HG03439 (cell line): ENCODE measurements at regions not wholly inside any gene's neighbourhood (a gene's known extent, or its start where the extent isn't known, plus 50 kb on each side); places are given as distances from the start of the nearest gene placed in this dataset.
"Not testable (repeated sequence)": the region's sequence is repeated elsewhere in the genome, so short reads cannot be mapped to it uniquely, and the experiment has no call there.

Experiments used
- ATAC-seq: cut with Tn5 transposase; IDR thresholded peaks from one replicate; pipeline ENCODE4 v1.9.1; 2021; ENCODE audit warnings: mild to moderate bottlenecking, moderate library complexity; ENCODE audit not compliant: unreplicated experiment

DNA sequence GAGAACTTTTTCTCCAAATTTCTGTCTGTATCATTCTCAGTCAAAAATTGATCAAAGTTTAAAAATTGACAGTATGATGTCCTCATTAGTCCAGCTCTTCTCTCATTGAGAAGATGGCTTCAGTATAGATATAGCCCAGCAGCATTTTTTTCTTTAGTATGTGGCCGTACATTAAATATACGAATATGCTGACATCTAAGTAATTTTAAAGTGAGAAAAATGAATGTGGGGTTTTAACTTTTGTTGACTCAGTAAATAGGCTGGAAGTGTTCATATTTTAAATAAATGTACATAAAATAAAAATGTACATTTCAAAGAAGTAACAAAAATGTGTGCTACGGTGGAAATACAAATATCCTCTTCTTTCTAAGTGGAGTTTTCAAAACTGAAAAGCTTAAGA lies 123.5 kb upstream of the PKN2 start:
- no peak for ATAC-seq

DNA sequence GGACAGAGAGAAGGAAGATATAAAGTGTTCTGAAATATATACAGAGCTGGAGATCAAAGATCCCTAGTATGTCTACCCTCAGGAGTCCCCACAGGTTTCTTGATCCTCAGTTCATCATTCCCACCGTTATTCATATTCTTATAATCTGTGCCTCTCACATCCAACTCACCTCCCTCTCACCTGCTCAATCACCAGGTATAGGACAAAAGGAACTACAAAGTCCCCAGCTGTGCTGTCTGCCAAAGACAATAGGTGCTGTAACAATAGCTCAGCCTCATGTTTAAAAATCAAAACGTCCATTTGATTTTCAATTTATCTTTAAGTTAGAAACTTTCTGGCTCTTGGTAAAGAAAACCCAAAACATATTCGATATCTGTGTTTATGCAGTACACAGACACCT lies 121.1 kb upstream of the PKN2 start:
- ATAC-seq, result no peak

DNA sequence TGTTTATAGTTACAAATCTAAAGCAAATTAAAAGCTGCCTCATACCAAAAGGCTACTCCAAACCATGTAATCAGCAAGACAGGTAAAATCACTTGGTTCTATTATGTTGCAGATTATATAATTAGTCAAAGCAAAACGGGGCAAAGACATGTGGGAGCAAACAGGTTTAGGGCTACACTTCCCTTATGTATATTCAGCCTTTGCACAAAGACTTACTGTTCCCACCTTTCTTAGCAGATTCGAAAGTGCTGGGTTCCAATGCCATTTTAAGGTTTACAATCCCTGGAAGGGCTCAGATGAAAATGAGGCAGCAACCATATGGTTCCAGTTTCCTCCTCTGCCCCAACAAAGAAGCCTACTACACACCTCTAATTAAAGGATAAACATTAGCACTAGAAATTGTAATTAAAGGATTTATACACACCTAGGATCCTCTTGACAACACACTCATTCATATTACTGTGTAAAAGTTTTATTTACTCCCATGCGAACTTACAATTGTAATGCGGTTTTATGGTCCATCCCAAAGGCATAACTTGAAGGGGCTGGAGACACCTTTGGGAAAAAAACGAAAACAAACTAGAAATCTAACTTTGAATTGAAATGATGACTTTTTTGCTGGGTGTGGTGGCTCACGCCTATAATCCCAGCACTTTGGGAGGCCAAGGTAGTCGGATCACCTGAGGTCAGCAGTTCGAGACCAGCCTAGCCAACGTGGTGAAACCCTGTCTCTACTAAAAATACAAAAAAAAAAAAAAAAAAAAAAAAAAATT lies 117.3 kb upstream of the PKN2 start:
- ATAC-seq, result no peak

DNA sequence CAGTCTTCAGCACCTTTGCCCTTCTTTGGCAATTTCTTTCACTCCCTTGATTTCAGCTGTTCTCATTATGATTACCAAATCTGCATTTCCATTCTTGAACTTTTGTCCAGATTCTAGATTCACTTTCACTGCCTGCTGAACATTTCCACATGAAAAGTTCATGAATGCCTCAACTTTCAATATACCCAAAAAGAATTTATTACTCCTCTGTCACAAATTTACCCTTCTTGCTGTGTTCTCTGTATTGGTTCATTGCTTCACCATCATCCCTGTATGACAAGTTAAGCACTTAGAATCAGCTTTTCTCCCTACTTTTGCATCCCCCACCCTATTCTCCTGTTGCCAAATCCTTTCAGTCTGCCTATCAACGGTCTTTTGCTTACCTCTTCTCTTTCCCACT lies 112.6 kb upstream of the PKN2 start:
- ATAC-seq, result no peak

DNA sequence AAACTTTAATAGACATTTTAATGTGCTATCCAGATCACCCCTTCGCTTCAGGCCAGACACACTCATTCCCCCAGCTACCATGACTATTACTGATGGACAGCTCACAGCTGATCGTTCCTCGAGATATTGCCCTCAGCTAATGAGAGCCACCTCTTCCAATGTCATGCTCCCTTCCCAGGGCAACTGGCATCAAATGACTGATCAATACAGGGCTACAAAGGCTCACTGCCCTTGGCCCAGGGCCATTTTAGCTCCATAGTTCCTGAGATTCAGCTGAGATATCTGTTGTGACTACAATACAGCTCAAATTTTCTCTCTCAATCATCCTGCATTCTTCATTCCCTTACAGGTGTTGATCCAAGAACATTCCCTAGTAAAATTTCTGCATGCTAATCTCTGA lies 104.5 kb upstream of the PKN2 start:
- ATAC-seq, result no peak

DNA sequence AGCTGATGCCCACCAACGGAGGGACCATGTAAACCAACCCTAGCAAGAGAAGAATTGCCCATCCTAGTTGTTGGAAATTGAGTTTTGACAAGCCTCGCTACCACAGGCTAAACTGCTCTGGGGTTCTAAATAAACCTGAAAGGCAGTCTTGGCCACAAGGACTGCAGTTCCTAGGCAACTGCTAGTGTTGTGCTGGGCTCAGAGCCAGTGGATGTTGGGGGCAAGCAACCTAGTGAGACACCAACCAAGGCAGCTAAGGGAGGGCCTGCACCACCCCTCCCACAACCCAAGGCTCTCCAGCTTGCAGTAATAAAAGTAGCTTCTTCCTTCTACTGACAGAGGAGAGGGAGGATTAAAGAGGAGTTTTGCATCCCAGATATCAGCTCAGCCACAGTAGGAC lies 102.4 kb upstream of the PKN2 start:
- no peak for ATAC-seq

DNA sequence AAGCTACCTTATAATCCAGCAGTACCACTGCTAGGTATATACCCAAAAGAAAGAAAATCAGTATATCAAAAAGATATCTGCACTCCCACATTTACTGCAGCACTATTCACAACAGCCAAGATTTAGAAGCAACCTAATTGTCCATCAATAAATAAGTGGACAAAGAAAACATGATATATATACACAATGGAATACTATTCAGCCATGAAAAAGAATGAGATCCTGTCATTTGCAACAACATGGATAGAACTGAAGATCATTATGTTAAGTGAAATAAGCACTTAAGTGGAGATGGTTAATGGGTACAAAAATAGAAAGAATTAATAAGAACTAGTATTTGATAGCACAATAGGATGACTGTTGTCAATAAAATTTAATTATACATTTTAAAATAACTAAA lies 90.7 kb upstream of the PKN2 start:
- ATAC-seq, result no peak

DNA sequence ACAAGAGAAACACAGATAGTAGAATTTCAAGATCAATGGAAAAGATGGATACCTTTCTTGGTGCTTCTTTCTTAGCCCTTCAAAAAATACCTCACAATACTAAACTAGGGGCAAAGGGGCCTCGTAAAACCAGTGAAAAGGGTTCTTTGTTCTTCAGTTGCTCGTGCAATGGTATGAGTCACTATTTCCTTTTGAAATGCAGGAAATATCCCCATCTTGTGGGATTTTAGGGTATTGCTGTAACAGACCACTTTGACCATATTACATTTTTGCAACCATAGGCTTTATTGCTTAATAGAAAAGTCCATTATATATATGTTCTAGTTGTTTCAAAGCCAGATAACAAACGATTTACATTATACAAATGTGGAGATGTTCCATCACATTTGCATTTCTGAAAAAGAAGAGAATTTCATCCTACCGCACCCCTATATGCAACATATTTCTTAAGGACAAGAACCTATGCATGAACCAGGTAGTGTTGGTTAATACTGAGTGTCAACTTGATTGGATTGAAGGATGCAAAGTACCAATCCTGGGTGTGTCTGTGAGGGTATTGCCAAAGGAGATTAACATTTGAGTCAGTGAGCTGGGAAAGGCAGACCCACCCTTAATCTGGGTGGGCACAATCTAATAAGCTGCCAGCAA lies 88.6 kb upstream of the PKN2 start:
- ATAC-seq, result no peak

DNA sequence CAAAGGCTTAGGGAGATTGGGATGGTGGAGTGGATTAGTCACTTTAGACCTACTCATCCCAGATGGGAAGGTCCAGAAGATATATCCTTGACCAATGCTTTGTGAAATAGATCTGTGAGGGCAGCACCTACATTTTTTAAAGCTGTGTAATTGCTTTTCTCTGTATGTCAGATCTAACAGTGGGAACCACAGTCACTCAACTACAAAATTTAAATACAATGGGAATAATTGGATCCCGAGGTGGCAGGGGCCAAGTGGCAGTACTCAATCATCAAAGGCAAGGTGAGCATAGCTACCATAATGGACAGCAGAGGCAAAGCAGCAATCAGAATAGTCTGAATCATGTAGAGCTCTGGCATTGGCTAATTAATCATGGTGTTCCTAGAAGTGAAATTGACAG lies 86.1 kb upstream of the PKN2 start:
- not testable (repeated sequence) for ATAC-seq

DNA sequence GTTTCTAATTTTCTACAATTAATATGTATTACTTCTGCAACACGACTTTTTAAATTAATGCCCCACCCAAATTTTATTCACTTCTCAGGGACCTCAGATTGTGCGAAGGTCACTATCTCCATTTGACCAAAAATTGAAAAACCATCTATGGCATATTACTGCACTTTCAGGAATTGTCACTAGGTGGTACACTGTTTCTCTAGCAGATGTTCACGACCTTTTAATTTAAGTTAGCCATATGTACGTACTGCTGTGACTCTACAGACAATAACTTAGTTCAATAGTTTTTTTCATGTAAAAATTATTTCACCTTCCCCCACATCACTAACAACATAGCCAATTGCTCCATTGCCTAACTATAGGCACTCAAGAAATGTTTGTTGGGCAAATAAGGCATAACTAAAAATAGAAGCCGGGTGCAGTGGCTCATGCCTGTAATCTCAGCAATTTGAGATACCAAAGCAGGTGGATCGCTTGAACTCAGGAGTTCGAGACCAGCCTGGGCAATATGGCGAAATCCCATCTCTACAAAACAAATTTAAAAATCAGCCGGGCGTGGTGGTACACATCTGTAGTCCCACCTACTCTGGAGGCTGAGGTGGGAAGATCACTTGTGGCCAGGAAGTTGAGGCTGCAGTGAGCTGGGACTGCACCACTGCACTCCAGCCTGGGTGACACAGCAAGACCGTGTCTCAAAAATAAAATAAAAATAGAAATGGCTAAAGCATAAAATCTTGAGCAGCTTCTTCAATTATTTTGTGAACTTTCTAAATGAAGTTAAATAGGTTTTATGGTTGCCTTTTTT lies 75.7 kb upstream of the PKN2 start:
- ATAC-seq, result peak; percentile 77

DNA sequence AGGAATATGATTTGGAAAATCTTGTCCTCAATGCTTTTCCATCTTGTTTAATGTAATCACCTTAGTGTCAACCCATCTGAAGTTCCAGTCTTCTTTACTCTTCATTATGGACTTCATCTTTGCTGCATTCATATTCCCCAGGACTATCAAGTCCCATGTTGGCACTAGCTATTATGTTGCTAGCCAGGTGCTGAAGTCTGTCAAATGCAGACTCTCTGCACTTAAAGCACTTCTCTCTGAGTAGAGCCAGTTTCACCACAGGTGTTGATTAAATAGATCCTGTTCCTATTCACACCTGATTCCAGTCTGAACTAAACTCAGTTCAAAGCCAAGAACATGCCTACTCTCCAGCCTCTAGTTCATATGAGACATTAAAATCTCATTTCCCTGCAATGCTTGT lies 75.0 kb upstream of the PKN2 start:
- ATAC-seq, result no peak

DNA sequence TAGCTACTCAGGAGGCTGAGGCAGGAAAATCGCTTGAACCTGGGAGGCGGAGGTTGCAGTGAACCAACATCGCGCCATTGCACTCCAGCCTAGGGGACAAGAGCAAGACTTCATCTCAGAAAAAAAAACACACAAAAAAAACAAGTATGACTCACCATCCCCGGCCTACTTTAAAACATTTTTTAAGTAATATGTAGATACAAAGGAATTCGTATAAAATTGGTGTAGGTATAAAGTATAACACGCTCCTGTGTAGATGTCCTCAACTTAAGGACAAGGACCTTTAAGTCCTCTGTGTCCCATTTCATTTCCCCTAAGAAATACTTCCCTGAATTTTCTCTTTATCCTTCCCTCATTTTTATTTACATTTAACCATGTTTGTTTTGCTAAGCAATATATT lies 73.4 kb upstream of the PKN2 start:
- ATAC-seq, result no peak

DNA sequence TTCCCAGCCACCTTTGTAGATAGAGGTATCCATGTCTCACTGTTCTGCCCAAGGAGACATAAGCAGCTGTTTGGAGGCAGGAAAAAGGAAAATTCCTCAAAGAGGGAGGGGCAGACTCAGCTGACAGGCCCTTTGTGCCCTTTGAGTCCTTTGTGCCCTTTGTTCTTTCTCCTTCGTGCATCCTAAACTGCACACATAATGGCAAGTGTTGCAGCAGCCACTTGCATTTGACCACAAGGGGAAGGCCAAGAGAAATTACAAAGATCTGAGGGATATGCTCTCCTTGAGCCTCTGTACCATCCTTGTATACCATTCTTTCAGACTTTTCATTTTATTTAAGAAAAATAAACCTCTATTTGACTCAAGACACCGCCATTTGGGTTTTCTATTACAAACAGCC lies 71.8 kb upstream of the PKN2 start:
- no peak for ATAC-seq

DNA sequence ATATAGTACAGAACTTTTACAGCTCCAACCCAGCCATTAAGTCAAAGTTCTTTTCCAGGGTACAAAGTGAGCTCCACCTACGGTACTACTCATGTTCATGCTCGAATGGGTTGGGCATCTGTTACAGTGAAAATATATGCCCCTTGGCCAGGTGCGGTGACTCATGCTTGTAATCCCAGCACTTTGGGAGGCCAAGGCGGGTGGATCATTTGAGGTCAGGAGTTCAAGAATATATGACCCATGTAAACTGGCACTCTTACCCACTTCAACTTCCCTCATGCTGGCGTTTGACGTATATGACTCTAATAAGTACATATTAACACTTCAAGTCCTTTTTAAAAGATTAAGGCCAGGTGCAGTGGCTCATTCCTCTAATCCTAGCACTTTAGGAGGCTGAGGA lies 71.3 kb upstream of the PKN2 start:
- no peak for ATAC-seq

DNA sequence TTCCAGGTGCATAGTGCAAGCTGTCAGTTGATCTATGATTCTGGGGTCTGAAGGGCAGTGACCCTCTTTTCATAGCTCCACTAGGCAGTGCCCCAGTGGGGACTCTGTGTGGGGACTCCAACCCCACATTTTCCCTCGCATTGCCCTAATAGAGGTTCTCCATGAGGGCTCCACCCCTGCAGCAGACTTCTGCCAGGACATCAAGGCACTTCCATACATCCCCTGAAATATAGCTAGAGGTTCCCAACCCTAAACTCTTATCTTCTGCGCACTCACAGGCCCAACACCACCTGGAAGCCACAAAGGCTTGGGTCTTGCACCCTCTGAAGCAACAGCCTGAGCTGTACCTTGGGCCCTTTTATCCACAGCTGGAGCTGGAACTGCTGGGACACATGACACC lies 65.7 kb upstream of the PKN2 start:
- no peak for ATAC-seq

DNA sequence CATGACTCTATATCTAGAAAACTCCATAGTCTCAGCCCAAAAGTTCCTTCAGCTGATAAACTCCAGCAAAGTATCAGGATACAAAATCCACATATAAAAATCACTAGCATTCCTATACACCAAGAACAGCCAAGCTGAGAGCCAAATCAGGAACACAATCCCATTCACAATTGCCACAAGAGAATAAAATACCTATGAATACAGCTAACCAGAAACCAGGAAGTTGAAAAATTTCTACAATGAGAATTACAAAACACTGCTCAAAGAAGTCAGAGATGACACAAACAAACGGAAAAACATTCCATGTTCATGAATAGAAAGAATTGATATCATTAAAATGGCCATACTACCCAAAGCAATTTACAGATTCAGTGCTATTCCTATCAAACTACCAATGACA lies 61.0 kb upstream of the PKN2 start:
- not testable (repeated sequence) for ATAC-seq
